ENCODE measurements at regions not wholly inside any gene's neighbourhood (a gene's known extent, or its start where the extent isn't known, plus 50 kb on each side); places are given as distances from the start of the nearest gene placed in this dataset.
"Not testable (repeated sequence)": the region's sequence is repeated elsewhere in the genome, so short reads cannot be mapped to it uniquely, and the experiment has no call there.

DNA sequence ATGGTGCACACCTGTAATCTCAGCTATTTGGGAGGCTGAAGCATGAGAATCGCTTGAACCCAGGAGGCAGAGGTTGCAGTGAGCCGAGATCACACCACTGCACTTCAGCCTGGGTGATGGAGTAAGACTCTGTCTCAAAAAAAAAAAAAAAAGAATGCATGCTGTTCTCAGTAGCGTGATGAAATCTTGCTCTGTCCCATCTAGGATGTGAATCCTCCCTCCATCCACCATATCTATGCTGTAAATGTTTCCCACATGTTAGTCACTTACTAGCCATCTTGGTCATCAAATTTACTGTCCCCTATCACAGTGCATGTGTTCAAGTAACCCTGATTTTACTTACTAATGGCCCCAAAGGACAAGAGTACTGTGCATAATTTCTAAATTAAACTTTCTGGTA is 315.4 kb upstream of the TBX18 start:
- H3K27ac ChIP-seq: no peak overlapping the region
- TF ChIP-seq, protein P1, sequence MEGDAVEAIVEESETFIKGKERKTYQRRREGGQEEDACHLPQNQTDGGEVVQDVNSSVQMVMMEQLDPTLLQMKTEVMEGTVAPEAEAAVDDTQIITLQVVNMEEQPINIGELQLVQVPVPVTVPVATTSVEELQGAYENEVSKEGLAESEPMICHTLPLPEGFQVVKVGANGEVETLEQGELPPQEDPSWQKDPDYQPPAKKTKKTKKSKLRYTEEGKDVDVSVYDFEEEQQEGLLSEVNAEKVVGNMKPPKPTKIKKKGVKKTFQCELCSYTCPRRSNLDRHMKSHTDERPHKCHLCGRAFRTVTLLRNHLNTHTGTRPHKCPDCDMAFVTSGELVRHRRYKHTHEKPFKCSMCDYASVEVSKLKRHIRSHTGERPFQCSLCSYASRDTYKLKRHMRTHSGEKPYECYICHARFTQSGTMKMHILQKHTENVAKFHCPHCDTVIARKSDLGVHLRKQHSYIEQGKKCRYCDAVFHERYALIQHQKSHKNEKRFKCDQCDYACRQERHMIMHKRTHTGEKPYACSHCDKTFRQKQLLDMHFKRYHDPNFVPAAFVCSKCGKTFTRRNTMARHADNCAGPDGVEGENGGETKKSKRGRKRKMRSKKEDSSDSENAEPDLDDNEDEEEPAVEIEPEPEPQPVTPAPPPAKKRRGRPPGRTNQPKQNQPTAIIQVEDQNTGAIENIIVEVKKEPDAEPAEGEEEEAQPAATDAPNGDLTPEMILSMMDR (IDR thresholded peaks at IDR 0.05): no peak
- TF ChIP-seq POLR2A (IDR thresholded peaks at IDR 0.05) (no peak), EP300 (IDR thresholded peaks at IDR 0.05) (no peak)
- H3K4me3 ChIP-seq: no peak overlapping the region
- 77 to 88% (median 85%) methylated on average over 3 of the region's 3 CpGs for WGBS, 3 donors
- DNase-seq: no peak
- H3K4me1 ChIP-seq (ENCODE audit: insufficient read depth): no peaks in the 10 kb centered on the region
- intact Hi-C loops (cut with DNase I): no loop called here
- H3K27me3 ChIP-seq: no peaks in the 10 kb centered on the region
- no peaks in the 10 kb centered on the region for H3K9me3 ChIP-seq
- no peaks in the 10 kb centered on the region for H3K36me3 ChIP-seq

DNA sequence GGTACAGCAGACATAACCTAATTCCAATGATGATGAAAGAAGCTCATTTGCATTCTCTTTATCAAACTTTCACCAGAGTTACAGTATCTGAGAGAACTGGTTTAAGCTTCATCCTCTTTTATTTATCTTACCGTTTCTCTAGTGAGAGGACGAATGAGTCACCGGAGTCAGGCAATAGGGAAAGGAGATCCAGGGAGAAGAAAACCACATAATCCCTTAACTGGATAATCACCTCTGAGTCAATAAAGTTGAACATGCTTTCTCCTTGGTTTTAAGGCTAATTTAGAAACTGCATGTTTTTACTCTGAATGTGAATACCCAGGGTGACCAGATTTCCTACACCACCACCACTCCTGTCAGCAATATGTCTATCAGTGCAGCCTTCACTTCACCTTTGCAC is 313.7 kb upstream of the TBX18 start:
- H3K4me3 ChIP-seq: no peak overlapping the region
- intact Hi-C loops (cut with DNase I): no loop called here
- H3K9me3 ChIP-seq: no peaks in the 10 kb centered on the region
- no peaks in the 10 kb centered on the region for H3K36me3 ChIP-seq
- no peak for DNase-seq
- H3K27me3 ChIP-seq: no peaks in the 10 kb centered on the region
- H3K4me1 ChIP-seq (ENCODE audit: insufficient read depth): no peaks in the 10 kb centered on the region
- 33 to 46% (median 45%) methylated on average over 3 of the region's 3 CpGs for WGBS, 3 donors
- TF ChIP-seq POLR2A (IDR thresholded peaks at IDR 0.05) (no peak), EP300 (IDR thresholded peaks at IDR 0.05) (no peak)
- TF ChIP-seq, protein P1 (IDR thresholded peaks at IDR 0.05): no peak
- H3K27ac ChIP-seq: no peak overlapping the region

GRCh38 chr6:85077098-85077497 is 312.7 kb upstream of the TBX18 start:
- H3K9me3 ChIP-seq: no peaks in the 10 kb centered on the region
- no peak for DNase-seq
- no peaks in the 10 kb centered on the region for H3K4me1 ChIP-seq (ENCODE audit: insufficient read depth)
- no peaks in the 10 kb centered on the region for H3K36me3 ChIP-seq
- H3K27me3 ChIP-seq: no peaks in the 10 kb centered on the region
- intact Hi-C loops (cut with DNase I): no loop called here
- TF ChIP-seq POLR2A (IDR thresholded peaks at IDR 0.05): no peak
- TF ChIP-seq, protein P1 (IDR thresholded peaks at IDR 0.05): no peak
- no peak for TF ChIP-seq EP300 (IDR thresholded peaks at IDR 0.05)
- H3K27ac ChIP-seq: no peak overlapping the region
- WGBS, 3 donors: 3 to 17% (median 9%) methylated on average over 1 of the region's 1 CpG
- H3K4me3 ChIP-seq: no peak overlapping the region

DNA sequence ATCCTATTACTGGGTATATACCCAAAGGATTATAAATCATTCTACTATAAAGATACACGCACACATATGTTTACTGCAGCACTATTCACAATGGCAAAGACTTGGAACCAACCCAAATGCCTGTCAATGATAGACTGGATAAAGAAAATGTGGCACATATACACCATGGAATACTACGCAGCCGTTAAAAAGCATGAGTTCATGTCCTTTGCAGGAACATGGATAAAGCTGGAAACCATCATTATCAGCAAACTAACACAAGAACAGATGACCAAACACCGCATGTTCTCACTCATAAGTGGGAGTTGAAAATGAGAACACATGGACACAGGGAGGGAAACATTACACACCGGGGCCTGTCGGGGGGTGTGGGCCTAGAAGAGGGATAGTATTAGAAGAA is 307.4 kb upstream of the TBX18 start:
- H3K36me3 ChIP-seq; H3K27me3 ChIP-seq; H3K9me3 ChIP-seq; H3K27ac ChIP-seq; intact Hi-C loops (cut with DNase I); H3K4me3 ChIP-seq; H3K4me1 ChIP-seq (ENCODE audit: insufficient read depth); DNase-seq: not testable (repeated sequence)
- 86 to 89% (median 88%) methylated on average over 6 of the region's 6 CpGs for WGBS, 3 donors

- no peak overlapping the region for H3K4me3 ChIP-seq
- 96 to 98% (median 98%) methylated on average over 1 of the region's 1 CpG for WGBS, 3 donors
- no peaks in the 10 kb centered on the region for H3K9me3 ChIP-seq
- H3K4me1 ChIP-seq (ENCODE audit: insufficient read depth): no peaks in the 10 kb centered on the region
- intact Hi-C loops (cut with DNase I): no loop called here
- TF ChIP-seq POLR2A (IDR thresholded peaks at IDR 0.05) (no peak), EP300 (IDR thresholded peaks at IDR 0.05) (no peak)
- TF ChIP-seq, protein P1 (IDR thresholded peaks at IDR 0.05): no peak
- H3K27me3 ChIP-seq: no peaks in the 10 kb centered on the region
- no peaks in the 10 kb centered on the region for H3K36me3 ChIP-seq
- H3K27ac ChIP-seq: no peak overlapping the region
- DNase-seq: no peak
Observed at GRCh38 chr6:85069577-85069976, 305.2 kb upstream of the TBX18 start.

Measured in ovary (tissue), 7 donors.